ENCODE measurements at regions not wholly inside any gene's neighbourhood (a gene's known extent, or its start where the extent isn't known, plus 50 kb on each side); places are given as distances from the start of the nearest gene placed in this dataset.

- Histone ChIP-seq H3K79me2 (ENCODE audit: low read length) (no peaks in the 10 kb centered on the region), H3K36me3 (ENCODE audit: insufficient read depth, low read length) (no peaks in the 10 kb centered on the region), H2AFZ (ENCODE audit: low read length) (no peak overlapping the region)
These were observed 982.6 kb upstream of the EYS start for GRCh38 chr6:66689608-66690007.

GRCh38 chr6:66687611-66688140 is 980.6 kb upstream of the EYS start:
- Histone ChIP-seq H3K4me3 (ENCODE audit: low read length) (no peak overlapping the region), H3K9ac (ENCODE audit: low read length) (no peak overlapping the region), H2AFZ (ENCODE audit: low read length) (no peak overlapping the region), H3K27ac (ENCODE audit: low read length) (no peak overlapping the region), H3K9me2 (replicated peaks; ENCODE audit: insufficient read depth, low read length) (no peaks in the 10 kb centered on the region), H3K4me1 (ENCODE audit: low read length) (no peaks in the 10 kb centered on the region), H3K27me3 (ENCODE audit: low read length) (no peaks in the 10 kb centered on the region), H3K9me3 (ENCODE audit: low read length) (no peaks in the 10 kb centered on the region), H3K79me2 (ENCODE audit: low read length) (no peaks in the 10 kb centered on the region), H3K36me3 (ENCODE audit: insufficient read depth, low read length) (no peaks in the 10 kb centered on the region), H4K20me1 (ENCODE audit: insufficient read depth, low read depth, low read length) (no peaks in the 10 kb centered on the region), H3K4me2 (ENCODE audit: low read depth, low read length, poor library complexity, severe bottlenecking) (no peak overlapping the region)
- DNase-seq, result no peak

More at GRCh38 chr6:66689608-66690007, 982.6 kb upstream of the EYS start:
- H3K9me3 ChIP-seq (ENCODE audit: low read length), result no peaks in the 10 kb centered on the region
- no peak overlapping the region for H3K4me3 ChIP-seq (ENCODE audit: low read length)
- H4K20me1 ChIP-seq (ENCODE audit: insufficient read depth, low read depth, low read length), result no peaks in the 10 kb centered on the region
- no peak overlapping the region for H3K27ac ChIP-seq (ENCODE audit: low read length)
- H3K27me3 ChIP-seq (ENCODE audit: low read length), result no peaks in the 10 kb centered on the region
- no peak overlapping the region for H3K9ac ChIP-seq (ENCODE audit: low read length)
- H3K9me2 ChIP-seq (replicated peaks; ENCODE audit: insufficient read depth, low read length), result no peaks in the 10 kb centered on the region
- no peaks in the 10 kb centered on the region for H3K4me1 ChIP-seq (ENCODE audit: low read length)
- H3K4me2 ChIP-seq (ENCODE audit: low read depth, low read length, poor library complexity, severe bottlenecking), result no peak overlapping the region
- no peak for DNase-seq

GRCh38 chr6:66675906-66676305 is 968.9 kb upstream of the EYS start:
- Histone ChIP-seq H3K4me1 (ENCODE audit: low read length) (no peaks in the 10 kb centered on the region), H3K9me3 (ENCODE audit: low read length) (no peaks in the 10 kb centered on the region), H3K9me2 (replicated peaks; ENCODE audit: insufficient read depth, low read length) (no peaks in the 10 kb centered on the region), H3K79me2 (ENCODE audit: low read length) (no peaks in the 10 kb centered on the region), H3K4me3 (ENCODE audit: low read length) (no peak overlapping the region), H3K27me3 (ENCODE audit: low read length) (no peaks in the 10 kb centered on the region), H3K36me3 (ENCODE audit: insufficient read depth, low read length) (no peaks in the 10 kb centered on the region), H3K4me2 (ENCODE audit: low read depth, low read length, poor library complexity, severe bottlenecking) (no peak overlapping the region), H3K27ac (ENCODE audit: low read length) (no peak overlapping the region), H4K20me1 (ENCODE audit: insufficient read depth, low read depth, low read length) (no peaks in the 10 kb centered on the region), H3K9ac (ENCODE audit: low read length) (no peak overlapping the region), H2AFZ (ENCODE audit: low read length) (no peak overlapping the region)
- no peak for DNase-seq

- Histone ChIP-seq H3K36me3 (ENCODE audit: insufficient read depth, low read length) (no peaks in the 10 kb centered on the region), H3K9me2 (replicated peaks; ENCODE audit: insufficient read depth, low read length) (no peaks in the 10 kb centered on the region), H3K79me2 (ENCODE audit: low read length) (no peaks in the 10 kb centered on the region), H3K27ac (ENCODE audit: low read length) (no peak overlapping the region), H4K20me1 (ENCODE audit: insufficient read depth, low read depth, low read length) (no peaks in the 10 kb centered on the region), H3K9ac (ENCODE audit: low read length) (no peak overlapping the region), H2AFZ (ENCODE audit: low read length) (no peak overlapping the region), H3K4me1 (ENCODE audit: low read length) (no peaks in the 10 kb centered on the region), H3K4me3 (ENCODE audit: low read length) (no peak overlapping the region), H3K27me3 (ENCODE audit: low read length) (no peaks in the 10 kb centered on the region), H3K9me3 (ENCODE audit: low read length) (no peaks in the 10 kb centered on the region), H3K4me2 (ENCODE audit: low read depth, low read length, poor library complexity, severe bottlenecking) (no peak overlapping the region)
- no peak for DNase-seq
These were observed 957.1 kb upstream of the EYS start for GRCh38 chr6:66664112-66664511.

GRCh38 chr6:66662721-66663507 is 955.9 kb upstream of the EYS start:
- Histone ChIP-seq H3K27me3 (ENCODE audit: low read length) (no peaks in the 10 kb centered on the region), H3K36me3 (ENCODE audit: insufficient read depth, low read length) (no peaks in the 10 kb centered on the region), H3K4me3 (ENCODE audit: low read length) (no peak overlapping the region), H3K79me2 (ENCODE audit: low read length) (no peaks in the 10 kb centered on the region), H3K9me3 (ENCODE audit: low read length) (no peaks in the 10 kb centered on the region), H3K9me2 (replicated peaks; ENCODE audit: insufficient read depth, low read length) (no peaks in the 10 kb centered on the region), H3K27ac (ENCODE audit: low read length) (no peak overlapping the region), H2AFZ (ENCODE audit: low read length) (no peak overlapping the region), H3K4me2 (ENCODE audit: low read depth, low read length, poor library complexity, severe bottlenecking) (no peak overlapping the region), H4K20me1 (ENCODE audit: insufficient read depth, low read depth, low read length) (no peaks in the 10 kb centered on the region), H3K9ac (ENCODE audit: low read length) (no peak overlapping the region), H3K4me1 (ENCODE audit: low read length) (no peaks in the 10 kb centered on the region)
- no peak for DNase-seq

- no peaks in the 10 kb centered on the region for H3K36me3 ChIP-seq (ENCODE audit: insufficient read depth, low read length)
- no peaks in the 10 kb centered on the region for H3K4me1 ChIP-seq (ENCODE audit: low read length)
- no peaks in the 10 kb centered on the region for H4K20me1 ChIP-seq (ENCODE audit: insufficient read depth, low read depth, low read length)
- H3K27ac ChIP-seq (ENCODE audit: low read length), result no peak overlapping the region
- no peaks in the 10 kb centered on the region for H3K9me2 ChIP-seq (replicated peaks; ENCODE audit: insufficient read depth, low read length)
- no peak overlapping the region for H3K9ac ChIP-seq (ENCODE audit: low read length)
- no peaks in the 10 kb centered on the region for H3K79me2 ChIP-seq (ENCODE audit: low read length)
- H3K27me3 ChIP-seq (ENCODE audit: low read length), result no peaks in the 10 kb centered on the region
- H2AFZ ChIP-seq (ENCODE audit: low read length), result no peak overlapping the region
- no peaks in the 10 kb centered on the region for H3K9me3 ChIP-seq (ENCODE audit: low read length)
- H3K4me3 ChIP-seq (ENCODE audit: low read length), result no peak overlapping the region
- peak; percentile 52 for DNase-seq
- no peak overlapping the region for H3K4me2 ChIP-seq (ENCODE audit: low read depth, low read length, poor library complexity, severe bottlenecking)
These were observed 955.2 kb upstream of the EYS start for GRCh38 chr6:66662196-66662595.

GRCh38 chr6:66655420-66655819 is 948.4 kb upstream of the EYS start:
- no peaks in the 10 kb centered on the region for H4K20me1 ChIP-seq (ENCODE audit: insufficient read depth, low read depth, low read length)
- no peak overlapping the region for H2AFZ ChIP-seq (ENCODE audit: low read length)
- H3K79me2 ChIP-seq (ENCODE audit: low read length), result no peaks in the 10 kb centered on the region
- no peaks in the 10 kb centered on the region for H3K9me2 ChIP-seq (replicated peaks; ENCODE audit: insufficient read depth, low read length)
- DNase-seq, result no peak
- no peak overlapping the region for H3K4me2 ChIP-seq (ENCODE audit: low read depth, low read length, poor library complexity, severe bottlenecking)
- no peak overlapping the region for H3K27ac ChIP-seq (ENCODE audit: low read length)
- H3K9me3 ChIP-seq (ENCODE audit: low read length), result no peaks in the 10 kb centered on the region
- H3K9ac ChIP-seq (ENCODE audit: low read length), result no peak overlapping the region
- no peaks in the 10 kb centered on the region for H3K4me1 ChIP-seq (ENCODE audit: low read length)
- H3K27me3 ChIP-seq (ENCODE audit: low read length), result no peaks in the 10 kb centered on the region
- H3K36me3 ChIP-seq (ENCODE audit: insufficient read depth, low read length), result no peaks in the 10 kb centered on the region
- no peak overlapping the region for H3K4me3 ChIP-seq (ENCODE audit: low read length)

- H3K79me2 ChIP-seq (ENCODE audit: low read length), result no peaks in the 10 kb centered on the region
These were observed 931.5 kb upstream of the EYS start for GRCh38 chr6:66638518-66638917.

More at GRCh38 chr6:66638518-66638917, 931.5 kb upstream of the EYS start:
- DNase-seq, result no peak
- no peak overlapping the region for H3K27ac ChIP-seq (ENCODE audit: low read length)
- H3K4me1 ChIP-seq (ENCODE audit: low read length), result no peaks in the 10 kb centered on the region
- H3K4me2 ChIP-seq (ENCODE audit: low read depth, low read length, poor library complexity, severe bottlenecking), result no peak overlapping the region
- H3K9me2 ChIP-seq (replicated peaks; ENCODE audit: insufficient read depth, low read length), result 0 out of 2 replicates have a peak, but pooled peaks cover 3% of the 10 kb centered on the region
- no peaks in the 10 kb centered on the region for H4K20me1 ChIP-seq (ENCODE audit: insufficient read depth, low read depth, low read length)
- H3K4me3 ChIP-seq (ENCODE audit: low read length), result no peak overlapping the region
- no peak overlapping the region for H2AFZ ChIP-seq (ENCODE audit: low read length)
- no peaks in the 10 kb centered on the region for H3K27me3 ChIP-seq (ENCODE audit: low read length)
- H3K9ac ChIP-seq (ENCODE audit: low read length), result no peak overlapping the region
- no peaks in the 10 kb centered on the region; the same call in 1 of the 2 replicates for H3K9me3 ChIP-seq (ENCODE audit: low read length)
- H3K36me3 ChIP-seq (ENCODE audit: insufficient read depth, low read length), result no peaks in the 10 kb centered on the region

All from Karpas-422 (cell line).